ENCODE measurements at regions not wholly inside any gene's neighbourhood (a gene's known extent, or its start where the extent isn't known, plus 50 kb on each side); places are given as distances from the start of the nearest gene placed in this dataset.

- TF ChIP-seq REST (IDR thresholded peaks at IDR 0.05; ENCODE audit: low read depth) = no peak
- no peak for TF ChIP-seq CEBPB (IDR thresholded peaks at IDR 0.05)
- TF ChIP-seq EP300 (IDR thresholded peaks at IDR 0.05; ENCODE audit: borderline replicate concordance) = no peak
- no peak for TF ChIP-seq MAX (IDR thresholded peaks at IDR 0.05)
- TF ChIP-seq CREB1 (IDR thresholded peaks at IDR 0.05; ENCODE audit: low read depth) = no peak
- no peak for TF ChIP-seq RAD21 (IDR thresholded peaks at IDR 0.05; ENCODE audit: low read depth)
- TF ChIP-seq FOXM1 (IDR thresholded peaks at IDR 0.05; ENCODE audit: borderline replicate concordance, low read depth) = no peak
- TF ChIP-seq TAF1 (IDR thresholded peaks at IDR 0.05; ENCODE audit: low read depth) = no peak
These were observed 67.9 kb upstream of the WNT7B start for GRCh38 chr22:46044621-46045458.
